HG03571 (cell line): ENCODE measurements at regions not wholly inside any gene's neighbourhood (a gene's known extent, or its start where the extent isn't known, plus 50 kb on each side); places are given as distances from the start of the nearest gene placed in this dataset.
"Not testable (repeated sequence)": the region's sequence is repeated elsewhere in the genome, so short reads cannot be mapped to it uniquely, and the experiment has no call there.

Experiments
- ATAC-seq: cut with Tn5 transposase; IDR thresholded peaks from one replicate; pipeline ENCODE4 v1.9.1; 2021; ENCODE audit not compliant: unreplicated experiment

GRCh38 chr13:111064661-111065060, 50.4 kb upstream of the ARHGEF7 start:
- ATAC-seq: no peak

GRCh38 chr13:111062966-111063365, 52.1 kb upstream of the ARHGEF7 start:
- no peak for ATAC-seq

GRCh38 chr13:111062305-111062704, 52.8 kb upstream of the ARHGEF7 start:
- ATAC-seq: no peak

- ATAC-seq: no peak
These were observed 53.6 kb upstream of the ARHGEF7 start for GRCh38 chr13:111061358-111062045.

- ATAC-seq: no peak
These were observed 54.7 kb upstream of the ARHGEF7 start for GRCh38 chr13:111060237-111060919.

- no peak for ATAC-seq
These were observed 56.2 kb upstream of the ARHGEF7 start for GRCh38 chr13:111058796-111059506.

GRCh38 chr13:111058339-111058738, 56.8 kb upstream of the ARHGEF7 start:
- ATAC-seq: not testable (repeated sequence)

- ATAC-seq: not testable (repeated sequence)
These were observed 63.3 kb upstream of the ARHGEF7 start for GRCh38 chr13:111051726-111052232.

GRCh38 chr13:111051041-111051725, 63.9 kb upstream of the ARHGEF7 start:
- no peak for ATAC-seq

GRCh38 chr13:111050539-111050879, 64.6 kb upstream of the ARHGEF7 start:
- no peak for ATAC-seq

GRCh38 chr13:111049791-111050538, 65.1 kb upstream of the ARHGEF7 start:
- no peak for ATAC-seq

GRCh38 chr13:111048387-111048786, 66.7 kb upstream of the ARHGEF7 start:
- ATAC-seq: no peak

GRCh38 chr13:111047326-111047725, 67.8 kb upstream of the ARHGEF7 start:
- no peak for ATAC-seq

- ATAC-seq: no peak
These were observed 68.4 kb upstream of the ARHGEF7 start for GRCh38 chr13:111046590-111047141.

- ATAC-seq: no peak
These were observed 69.9 kb upstream of the ARHGEF7 start for GRCh38 chr13:111045170-111045569.

GRCh38 chr13:111044087-111044830, 70.9 kb upstream of the ARHGEF7 start:
- no peak for ATAC-seq

GRCh38 chr13:111043575-111043982, 71.5 kb upstream of the ARHGEF7 start:
- ATAC-seq: no peak

GRCh38 chr13:111042661-111043226, 72.4 kb upstream of the ARHGEF7 start:
- no peak for ATAC-seq

GRCh38 chr13:111040830-111041229, 74.3 kb upstream of the ARHGEF7 start:
- ATAC-seq: no peak
